ENCODE measurements at regions not wholly inside any gene's neighbourhood (a gene's known extent, or its start where the extent isn't known, plus 50 kb on each side); places are given as distances from the start of the nearest gene placed in this dataset.

- no peak for TF ChIP-seq TEAD4 (CRISPR knock-in tag; IDR thresholded peaks at IDR 0.05)
Observed at GRCh38 chr2:21294446-21294845, 170.7 kb downstream of the TDRD15 start (continued).

- POLR2A ChIA-PET, result no interaction called here
- ATAC-seq (no peak), DNase-seq (ENCODE audit: low spot score) (no peak)
- Mint-ChIP-seq H3K4me3 (no peak overlapping the region), H3K36me3 (no peaks in the 10 kb centered on the region), H3K4me1 (no peaks in the 10 kb centered on the region), H3K9me3 (no peaks in the 10 kb centered on the region), H3K27ac (no peak overlapping the region), H3K27me3 (ENCODE audit: low read depth) (no peaks in the 10 kb centered on the region; the same call in 1 of the 2 replicates)
- CTCF ChIA-PET, result no interaction called here
- TF ChIP-seq MYBL2 (CRISPR knock-in tag; IDR thresholded peaks at IDR 0.05), result no peak
- TF ChIP-seq MAX (CRISPR knock-in tag; IDR thresholded peaks at IDR 0.05), result no peak
- TF ChIP-seq SP1 (CRISPR knock-in tag; conservative IDR thresholded peaks at IDR 0.05), result no peak
- no peak for TF ChIP-seq FOXJ3 (CRISPR knock-in tag; IDR thresholded peaks at IDR 0.05; ENCODE audit: borderline replicate concordance)
Observed at GRCh38 chr2:21299411-21299810, 175.6 kb downstream of the TDRD15 start.

- no peak overlapping the region for H3K4me3 Mint-ChIP-seq
- POLR2A ChIA-PET, result no interaction called here
- no peaks in the 10 kb centered on the region; the same call in 1 of the 2 replicates for H3K27me3 Mint-ChIP-seq (ENCODE audit: low read depth)
- no peaks in the 10 kb centered on the region for H3K36me3 Mint-ChIP-seq
- no peak for TF ChIP-seq GTF2I (CRISPR knock-in tag; conservative IDR thresholded peaks at IDR 0.05)
- no peak for TF ChIP-seq FOXP1 (CRISPR knock-in tag; IDR thresholded peaks at IDR 0.05; ENCODE audit: borderline replicate concordance)
- TF ChIP-seq CTCF (IDR thresholded peaks at IDR 0.05), result no peak
- TF ChIP-seq E2F5 (CRISPR knock-in tag; IDR thresholded peaks at IDR 0.05), result no peak
- TF ChIP-seq ZNF232 (CRISPR knock-in tag; IDR thresholded peaks at IDR 0.05), result no peak
- TF ChIP-seq ZNF121 (CRISPR knock-in tag; IDR thresholded peaks at IDR 0.05), result no peak
- no peak for TF ChIP-seq ZNF396 (CRISPR knock-in tag; IDR thresholded peaks at IDR 0.05; ENCODE audit: borderline replicate concordance)
- no peak for TF ChIP-seq ZNF671 (CRISPR knock-in tag; IDR thresholded peaks at IDR 0.05)
- no peak for TF ChIP-seq ZNF138 (CRISPR knock-in tag; conservative IDR thresholded peaks at IDR 0.05)
- TF ChIP-seq RORB (CRISPR knock-in tag; IDR thresholded peaks at IDR 0.05), result no peak
- no peak for TF ChIP-seq GABPB1 (CRISPR knock-in tag; IDR thresholded peaks at IDR 0.05)
- no peak for TF ChIP-seq RELA (CRISPR knock-in tag; IDR thresholded peaks at IDR 0.05; ENCODE audit: borderline replicate concordance)
- TF ChIP-seq JAZF1 (CRISPR knock-in tag; IDR thresholded peaks at IDR 0.05), result no peak
- no peak for TF ChIP-seq KAT7 (CRISPR knock-in tag; IDR thresholded peaks at IDR 0.05; ENCODE audit: borderline replicate concordance)
- no peak overlapping the region for H3K27ac Mint-ChIP-seq
- CTCF ChIA-PET, result interaction anchor here (1.6 kb wide), 1 partner anchor 15 kb away, joined by 3 read pairs; no protein-coding TSS in a partner anchor
- DNase-seq (ENCODE audit: low spot score) (no peak), ATAC-seq (no peak)
- H3K4me1 Mint-ChIP-seq, result no peaks in the 10 kb centered on the region
- H3K9me3 Mint-ChIP-seq, result no peaks in the 10 kb centered on the region
Observed at GRCh38 chr2:21301871-21302455, 178.2 kb downstream of the TDRD15 start.

- Mint-ChIP-seq H3K36me3 (no peaks in the 10 kb centered on the region), H3K9me3 (no peaks in the 10 kb centered on the region), H3K4me1 (no peaks in the 10 kb centered on the region), H3K27ac (no peak overlapping the region), H3K27me3 (ENCODE audit: low read depth) (no peaks in the 10 kb centered on the region), H3K4me3 (no peak overlapping the region)
- no peak for TF ChIP-seq ARID4B (CRISPR knock-in tag; IDR thresholded peaks at IDR 0.05; ENCODE audit: borderline replicate concordance)
- no peak for TF ChIP-seq OVOL2 (CRISPR knock-in tag; IDR thresholded peaks at IDR 0.05; ENCODE audit: borderline replicate concordance)
- no peak for TF ChIP-seq TEAD1 (CRISPR knock-in tag; IDR thresholded peaks at IDR 0.05)
- TF ChIP-seq EMX1 (CRISPR knock-in tag; IDR thresholded peaks at IDR 0.05), result no peak
- TF ChIP-seq RORB (CRISPR knock-in tag; IDR thresholded peaks at IDR 0.05), result no peak
- TF ChIP-seq FOXK1 (CRISPR knock-in tag; IDR thresholded peaks at IDR 0.05), result no peak
- no peak for TF ChIP-seq ZNF263 (CRISPR knock-in tag; IDR thresholded peaks at IDR 0.05; ENCODE audit: low read depth)
- no peak for TF ChIP-seq ZNF317 (CRISPR knock-in tag; IDR thresholded peaks at IDR 0.05; ENCODE audit: borderline replicate concordance, low read depth)
- no peak for TF ChIP-seq NFE2L1 (CRISPR knock-in tag; IDR thresholded peaks at IDR 0.05)
- TF ChIP-seq ZNF396 (CRISPR knock-in tag; IDR thresholded peaks at IDR 0.05; ENCODE audit: borderline replicate concordance), result no peak
- POLR2A ChIA-PET, result no interaction called here
- ATAC-seq (no peak), DNase-seq (ENCODE audit: low spot score) (no peak)
- CTCF ChIA-PET, result no interaction called here
Observed at GRCh38 chr2:21303876-21304275, 180.1 kb downstream of the TDRD15 start.

Measured in WTC11 (cell line).